Fibroblast of upper back skin (primary cell): ENCODE measurements at regions not wholly inside any gene's neighbourhood (a gene's known extent, or its start where the extent isn't known, plus 50 kb on each side); places are given as distances from the start of the nearest gene placed in this dataset.

Experiments used
- DNase-seq: peaks from one replicate; pipeline ENCODE4 v3.0.0-alpha.2; 2013

- DNase-seq, result no peak
These were observed 459.9 kb upstream of the EEF2KMT start for GRCh38 chr16:5557448-5557847.

DNA sequence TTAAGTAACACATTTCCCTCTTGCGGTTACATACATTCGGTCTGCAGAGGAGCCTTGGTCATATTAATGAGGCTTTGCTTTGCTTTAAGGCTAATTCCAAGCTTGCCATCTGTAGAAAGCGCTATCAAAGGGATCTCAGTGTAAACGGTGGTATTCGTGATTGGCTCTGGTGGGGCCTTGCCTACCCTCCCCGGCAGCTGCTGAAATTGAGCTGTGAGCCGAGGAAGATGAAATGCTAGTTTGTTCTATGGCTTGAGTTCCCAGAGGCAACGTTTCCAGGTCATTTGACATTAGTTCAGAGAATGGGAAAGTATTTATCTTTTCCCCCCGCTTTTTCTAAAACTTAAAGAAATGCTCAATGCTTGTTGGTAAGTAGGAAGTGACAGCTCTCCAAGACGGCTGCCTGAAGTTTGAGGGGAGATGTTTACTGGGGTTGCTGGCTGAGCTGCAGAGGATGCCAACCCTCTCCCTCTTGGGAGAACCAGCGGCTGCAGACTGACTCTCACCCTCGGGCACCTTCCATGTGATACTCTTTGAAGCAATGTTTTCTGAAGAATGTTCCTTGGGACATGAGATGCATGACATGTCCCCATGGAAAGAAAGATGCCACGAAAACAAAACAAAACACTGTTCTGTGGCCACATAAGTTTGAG, 458.7 kb upstream of the EEF2KMT start:
- no peak for DNase-seq

- peak; percentile 18 for DNase-seq
These were observed 454.3 kb upstream of the EEF2KMT start for GRCh38 chr16:5551909-5552308.

- DNase-seq, result no peak
These were observed 452.2 kb upstream of the EEF2KMT start for GRCh38 chr16:5549802-5550201.

- no peak for DNase-seq
These were observed 443.8 kb upstream of the EEF2KMT start for GRCh38 chr16:5541356-5541755.

DNA sequence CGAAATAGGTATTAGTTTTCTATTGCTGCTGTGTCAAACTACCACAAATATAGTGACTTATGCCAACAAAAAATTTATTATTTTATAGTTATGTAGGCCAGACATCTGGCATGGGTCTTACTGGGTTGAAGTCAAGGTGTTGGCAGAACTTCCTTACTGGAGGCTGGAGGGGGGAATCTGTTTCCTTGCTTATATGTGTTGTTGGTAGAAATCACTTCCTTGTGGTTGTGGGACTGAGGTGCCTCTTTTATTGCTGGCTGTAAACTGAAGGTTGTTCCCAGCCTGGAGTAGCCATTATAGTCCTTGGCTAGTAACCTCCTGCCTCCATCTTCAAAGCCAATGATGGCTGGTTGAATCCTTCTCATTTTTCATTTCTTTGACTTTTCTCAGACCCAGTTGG, 439.8 kb upstream of the EEF2KMT start:
- DNase-seq, result no peak

GRCh38 chr16:5533321-5533888, 435.8 kb upstream of the EEF2KMT start:
- no peak for DNase-seq

GRCh38 chr16:5527817-5528216, 430.2 kb upstream of the EEF2KMT start:
- no peak for DNase-seq

GRCh38 chr16:5526826-5527225, 429.2 kb upstream of the EEF2KMT start:
- no peak for DNase-seq

DNA sequence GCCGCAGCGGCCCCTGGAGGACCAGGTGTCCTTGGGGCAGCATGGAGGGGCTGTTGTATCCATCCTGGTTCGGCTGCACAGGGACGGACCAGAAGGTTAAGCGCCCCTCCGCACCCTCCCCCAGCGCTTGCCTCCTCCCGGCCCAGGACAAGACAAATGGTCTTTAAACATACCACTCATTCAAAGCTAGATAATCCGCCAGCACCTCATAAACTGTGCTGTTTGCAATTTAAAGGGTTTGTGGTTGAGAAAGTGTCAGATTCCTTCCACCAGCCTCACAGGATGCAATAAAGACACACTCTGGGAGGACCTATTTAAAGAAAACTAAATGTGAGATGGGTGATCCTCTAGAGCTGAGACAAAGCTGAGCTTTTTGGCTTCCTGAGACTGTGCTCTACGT, 426.2 kb upstream of the EEF2KMT start:
- DNase-seq, result no peak

- no peak for DNase-seq
These were observed 418.5 kb upstream of the EEF2KMT start for GRCh38 chr16:5516115-5516514.

DNA sequence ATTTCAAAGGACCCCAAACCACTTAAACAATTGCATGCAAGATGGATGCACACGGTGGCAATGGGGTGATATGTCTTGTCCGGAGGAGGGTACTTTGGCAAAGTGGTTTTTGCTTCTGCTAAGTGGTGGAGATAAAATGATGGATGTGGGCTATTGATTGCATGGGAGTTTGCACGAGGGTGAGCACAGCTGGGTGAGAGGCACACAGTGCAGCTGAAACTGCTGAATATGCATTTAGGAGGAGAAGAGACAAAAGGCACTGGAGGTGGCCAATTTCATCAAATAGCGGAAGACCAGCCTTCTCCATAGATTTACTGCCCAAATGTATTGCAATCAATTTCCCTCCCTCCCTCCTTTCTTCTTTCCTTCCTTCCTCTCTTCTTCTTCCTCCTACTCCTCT, 414.4 kb upstream of the EEF2KMT start:
- DNase-seq, result no peak

DNA sequence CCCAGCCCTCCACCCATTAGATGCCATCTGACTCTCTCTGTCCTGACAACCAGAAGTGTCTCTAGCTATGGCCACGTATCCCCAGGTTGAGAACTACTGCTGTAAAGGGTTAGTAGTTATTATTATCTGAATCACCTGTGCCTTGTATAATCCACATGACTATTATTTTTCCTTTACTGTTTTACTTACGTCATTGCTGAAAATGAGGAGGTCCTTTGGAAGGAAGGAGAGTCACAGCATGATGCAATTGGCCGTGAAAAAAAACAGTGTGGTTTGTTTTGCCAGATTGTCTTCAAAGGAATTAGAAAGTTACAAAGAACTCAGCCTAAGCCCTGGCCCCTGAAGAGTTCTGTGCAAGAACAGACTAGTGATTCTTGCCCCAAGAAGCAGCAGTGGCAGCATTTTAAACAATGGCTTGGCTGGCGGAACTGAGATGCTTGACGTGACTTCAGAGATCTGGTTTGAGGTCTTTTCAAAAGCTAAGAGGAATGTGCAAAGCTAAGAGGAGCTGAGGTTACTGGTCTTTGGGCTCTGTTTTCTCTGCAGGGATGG, 413.3 kb upstream of the EEF2KMT start:
- no peak for DNase-seq

- no peak for DNase-seq
These were observed 412.2 kb upstream of the EEF2KMT start for GRCh38 chr16:5509794-5510193.

DNA sequence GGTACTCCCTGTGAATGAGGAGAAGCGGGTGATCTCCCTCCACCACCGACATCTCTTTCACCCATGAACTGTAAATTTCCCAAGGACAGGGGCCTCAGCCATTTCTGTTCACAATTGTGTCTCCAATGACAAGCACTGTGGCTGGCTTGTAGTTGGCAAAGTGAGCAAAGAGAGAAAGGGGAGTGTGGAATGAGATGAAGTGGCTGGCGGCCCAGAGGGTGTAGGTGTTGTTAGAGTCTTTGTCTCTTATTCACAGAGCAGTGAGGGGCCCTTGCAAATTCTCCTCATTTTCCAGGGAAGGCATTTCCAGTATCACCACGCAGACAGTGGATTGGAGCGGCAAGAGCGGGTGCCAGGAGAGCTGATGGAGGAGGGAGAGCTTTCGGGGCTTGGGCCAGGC, 411.7 kb upstream of the EEF2KMT start:
- DNase-seq, result no peak

DNA sequence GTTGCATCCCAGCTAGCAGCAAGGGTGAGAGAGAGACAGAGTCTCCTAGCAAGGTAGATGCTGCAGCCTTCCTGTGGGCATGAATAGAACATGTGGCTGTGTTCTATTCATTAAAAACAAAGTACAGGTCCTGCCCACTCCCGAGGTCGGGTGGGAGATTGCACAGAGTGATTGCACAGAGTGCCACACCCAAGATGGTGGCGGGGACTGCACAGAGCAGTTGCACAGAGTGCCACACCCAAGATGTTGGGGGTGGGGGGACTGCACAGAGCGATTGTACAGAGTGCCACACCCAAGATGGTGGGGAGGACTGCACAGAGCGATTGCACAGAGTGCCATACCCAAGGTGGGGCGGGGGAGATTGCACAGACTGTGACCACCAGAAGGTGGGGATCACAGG, 410.8 kb upstream of the EEF2KMT start:
- DNase-seq, result no peak

DNA sequence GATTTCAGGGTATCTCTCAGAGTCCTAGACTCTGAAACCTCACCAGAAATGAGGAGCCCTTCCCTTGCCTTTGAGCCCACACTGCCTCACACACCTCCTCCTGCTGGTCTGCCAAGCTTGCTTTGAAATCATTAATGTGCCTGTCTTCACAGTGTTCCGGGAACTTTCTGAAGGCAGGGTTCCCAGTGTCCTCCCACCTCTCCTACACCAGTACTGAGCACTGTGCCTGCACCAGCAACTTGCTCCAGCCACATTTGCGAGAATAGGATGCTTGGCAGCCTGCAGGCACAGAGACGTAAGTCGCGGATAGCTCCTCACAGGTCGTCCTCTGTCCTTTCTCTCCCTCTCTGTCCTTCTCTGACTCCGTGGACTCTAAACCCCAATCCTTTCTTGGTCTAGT, 408.4 kb upstream of the EEF2KMT start:
- DNase-seq, result no peak

- no peak for DNase-seq
These were observed 407.7 kb upstream of the EEF2KMT start for GRCh38 chr16:5505091-5505887.

GRCh38 chr16:5504064-5504781, 406.6 kb upstream of the EEF2KMT start:
- no peak for DNase-seq

DNA sequence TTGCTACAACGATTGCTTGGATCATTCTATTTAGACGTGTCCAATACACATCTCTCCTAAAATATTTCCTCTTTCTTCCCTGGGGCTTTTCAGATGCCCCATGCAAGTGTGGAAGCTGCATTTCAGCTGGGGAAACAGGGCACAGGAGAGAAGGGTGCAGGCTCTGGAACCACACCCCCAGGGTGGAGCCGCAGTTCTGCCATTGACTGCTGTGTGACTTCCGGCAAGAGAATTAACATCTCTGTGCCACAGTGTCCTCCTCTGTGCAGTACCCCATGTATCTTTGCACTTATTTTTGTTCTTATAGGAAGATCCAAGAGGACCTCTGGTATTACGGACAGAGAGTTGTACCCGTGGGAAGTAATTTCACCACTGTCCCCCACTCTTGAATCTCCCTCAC, 405.3 kb upstream of the EEF2KMT start:
- DNase-seq, result no peak

GRCh38 chr16:5502467-5502869, 404.9 kb upstream of the EEF2KMT start:
- no peak for DNase-seq

GRCh38 chr16:5500526-5500925, 402.9 kb upstream of the EEF2KMT start:
- DNase-seq, result no peak

DNA sequence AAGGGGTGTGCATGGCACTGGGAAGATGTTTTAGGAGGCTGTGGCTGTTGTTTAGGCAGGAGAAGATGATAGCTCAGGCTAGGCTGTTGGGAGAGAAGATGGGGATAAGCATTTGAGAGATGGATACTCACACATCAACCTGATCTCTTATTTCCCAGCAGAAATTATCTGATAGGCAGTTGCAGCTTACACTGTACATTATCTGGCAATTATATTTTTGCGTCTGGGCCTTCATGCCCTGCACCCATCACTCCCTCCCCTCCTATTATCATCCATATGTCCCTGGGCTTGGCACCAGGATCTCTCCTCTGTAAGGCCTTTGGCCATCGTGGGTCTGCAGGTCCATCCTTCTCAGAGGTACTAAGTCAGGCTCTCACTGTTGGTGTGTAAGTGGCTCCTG, 401.0 kb upstream of the EEF2KMT start:
- no peak for DNase-seq
